ENCODE measurements at regions not wholly inside any gene's neighbourhood (a gene's known extent, or its start where the extent isn't known, plus 50 kb on each side); places are given as distances from the start of the nearest gene placed in this dataset.

DNA sequence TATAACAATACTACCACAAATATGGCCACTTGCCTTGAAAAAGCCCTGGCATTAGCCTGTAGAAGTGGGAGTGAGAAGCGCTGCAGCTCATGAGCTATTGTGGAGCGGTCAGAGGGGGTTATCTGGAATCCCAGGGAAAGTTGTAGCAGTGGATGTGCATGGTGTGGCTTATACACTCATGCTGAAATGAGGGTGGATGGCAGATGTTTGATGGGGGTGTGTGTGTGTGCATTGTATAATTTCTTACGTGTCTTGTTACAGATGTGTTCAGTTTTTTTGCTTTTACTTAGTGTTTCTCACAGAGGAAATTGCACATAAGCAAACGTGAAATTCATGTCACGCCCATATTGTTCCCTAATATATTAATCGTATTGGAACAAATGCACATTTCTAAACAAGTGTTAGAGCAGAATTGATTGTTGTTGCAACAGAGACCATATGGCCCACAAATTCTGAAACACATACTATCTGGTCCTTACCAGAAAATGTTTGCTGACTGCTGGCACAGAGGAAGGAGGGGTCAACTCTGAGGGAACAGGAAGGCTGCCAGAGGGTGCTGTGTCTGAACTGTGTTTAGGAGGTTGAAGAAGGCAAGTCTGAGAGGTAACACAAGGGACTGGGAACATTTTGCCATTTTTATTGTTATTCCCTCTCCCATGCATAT, 200.0 kb upstream of the CFAP20DC start:
- intact Hi-C loops (cut with DNase I): no loop called here
- 81 to 85% (median 84%) methylated on average over 6 of the region's 6 CpGs for WGBS, 4 donors
- Histone ChIP-seq H3K4me1 (replicated peaks in 1 of 2) (no peaks in the 10 kb centered on the region), H3K9me3 (replicated peaks in 1 of 3) (no peaks in the 10 kb centered on the region), H3K27ac (no peak overlapping the region), H3K36me3 (replicated peaks in 1 of 2) (no peaks in the 10 kb centered on the region), H3K27me3 (no peaks in the 10 kb centered on the region), H3K4me3 (no peak overlapping the region)
- TF ChIP-seq POLR2A (IDR thresholded peaks at IDR 0.05): no peak
- TF ChIP-seq, protein P1, sequence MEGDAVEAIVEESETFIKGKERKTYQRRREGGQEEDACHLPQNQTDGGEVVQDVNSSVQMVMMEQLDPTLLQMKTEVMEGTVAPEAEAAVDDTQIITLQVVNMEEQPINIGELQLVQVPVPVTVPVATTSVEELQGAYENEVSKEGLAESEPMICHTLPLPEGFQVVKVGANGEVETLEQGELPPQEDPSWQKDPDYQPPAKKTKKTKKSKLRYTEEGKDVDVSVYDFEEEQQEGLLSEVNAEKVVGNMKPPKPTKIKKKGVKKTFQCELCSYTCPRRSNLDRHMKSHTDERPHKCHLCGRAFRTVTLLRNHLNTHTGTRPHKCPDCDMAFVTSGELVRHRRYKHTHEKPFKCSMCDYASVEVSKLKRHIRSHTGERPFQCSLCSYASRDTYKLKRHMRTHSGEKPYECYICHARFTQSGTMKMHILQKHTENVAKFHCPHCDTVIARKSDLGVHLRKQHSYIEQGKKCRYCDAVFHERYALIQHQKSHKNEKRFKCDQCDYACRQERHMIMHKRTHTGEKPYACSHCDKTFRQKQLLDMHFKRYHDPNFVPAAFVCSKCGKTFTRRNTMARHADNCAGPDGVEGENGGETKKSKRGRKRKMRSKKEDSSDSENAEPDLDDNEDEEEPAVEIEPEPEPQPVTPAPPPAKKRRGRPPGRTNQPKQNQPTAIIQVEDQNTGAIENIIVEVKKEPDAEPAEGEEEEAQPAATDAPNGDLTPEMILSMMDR (IDR thresholded peaks at IDR 0.05): no peak
- no peak for DNase-seq

DNA sequence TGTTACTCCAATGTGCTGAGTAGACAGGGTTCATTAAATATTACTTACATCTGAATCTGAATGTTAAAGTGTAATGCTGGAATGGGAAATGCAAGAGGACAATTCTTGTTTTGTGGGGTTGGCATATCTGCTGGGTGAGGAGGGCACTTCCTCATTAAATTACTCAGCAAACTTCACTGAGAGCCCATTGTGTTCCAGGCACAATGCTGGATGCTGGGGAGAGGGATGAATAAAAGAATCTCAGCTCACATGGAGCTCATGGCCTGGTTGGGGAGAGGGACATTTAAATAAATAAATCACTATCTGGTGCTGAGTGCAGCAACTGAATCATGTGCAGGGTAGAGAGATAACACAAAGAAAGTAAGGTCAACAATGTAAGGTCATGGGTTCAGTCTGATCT, 199.2 kb upstream of the CFAP20DC start:
- Histone ChIP-seq H3K4me1 (replicated peaks in 1 of 2) (no peaks in the 10 kb centered on the region), H3K36me3 (replicated peaks in 1 of 2) (no peaks in the 10 kb centered on the region), H3K27ac (no peak overlapping the region), H3K27me3 (no peaks in the 10 kb centered on the region), H3K9me3 (replicated peaks in 1 of 3) (no peaks in the 10 kb centered on the region), H3K4me3 (no peak overlapping the region)
- no peak for TF ChIP-seq POLR2A (IDR thresholded peaks at IDR 0.05)
- TF ChIP-seq, protein P1 (IDR thresholded peaks at IDR 0.05): no peak
- intact Hi-C loops (cut with DNase I): no loop called here
- DNase-seq: no peak

DNA sequence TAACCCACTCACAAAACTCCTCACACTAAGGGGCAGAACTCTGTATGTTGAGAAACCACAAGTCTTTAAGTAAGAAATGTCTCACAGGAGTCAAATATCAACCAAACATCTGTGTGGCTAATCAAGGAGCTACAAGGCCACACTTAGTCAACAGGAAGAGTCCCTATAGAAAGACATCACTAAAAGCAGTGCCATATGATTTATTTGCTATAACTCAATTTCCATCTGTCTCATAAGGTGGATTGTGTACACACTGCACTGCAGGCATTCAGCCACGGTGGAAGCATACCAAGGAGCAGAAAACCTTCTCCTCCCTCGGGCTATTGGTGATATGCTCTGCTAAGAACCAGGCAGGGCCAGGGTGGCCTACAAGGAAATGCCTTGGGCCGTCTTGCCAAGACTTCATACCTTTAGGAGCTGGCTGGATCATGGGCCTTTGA, 197.6 kb upstream of the CFAP20DC start:
- no peak overlapping the region for H3K4me3 ChIP-seq
- H3K36me3 ChIP-seq (replicated peaks in 1 of 2): no peaks in the 10 kb centered on the region
- no peak overlapping the region for H3K27ac ChIP-seq
- no peaks in the 10 kb centered on the region for H3K9me3 ChIP-seq (replicated peaks in 1 of 3)
- H3K4me1 ChIP-seq (replicated peaks in 1 of 2): no peaks in the 10 kb centered on the region
- DNase-seq: no peak
- 84 to 94% (median 92%) methylated on average over 3 of the region's 3 CpGs for WGBS, 4 donors
- no peaks in the 10 kb centered on the region for H3K27me3 ChIP-seq
- intact Hi-C loops (cut with DNase I): no loop called here
- TF ChIP-seq POLR2A (IDR thresholded peaks at IDR 0.05): no peak
- TF ChIP-seq, protein P1 (IDR thresholded peaks at IDR 0.05): no peak

DNA sequence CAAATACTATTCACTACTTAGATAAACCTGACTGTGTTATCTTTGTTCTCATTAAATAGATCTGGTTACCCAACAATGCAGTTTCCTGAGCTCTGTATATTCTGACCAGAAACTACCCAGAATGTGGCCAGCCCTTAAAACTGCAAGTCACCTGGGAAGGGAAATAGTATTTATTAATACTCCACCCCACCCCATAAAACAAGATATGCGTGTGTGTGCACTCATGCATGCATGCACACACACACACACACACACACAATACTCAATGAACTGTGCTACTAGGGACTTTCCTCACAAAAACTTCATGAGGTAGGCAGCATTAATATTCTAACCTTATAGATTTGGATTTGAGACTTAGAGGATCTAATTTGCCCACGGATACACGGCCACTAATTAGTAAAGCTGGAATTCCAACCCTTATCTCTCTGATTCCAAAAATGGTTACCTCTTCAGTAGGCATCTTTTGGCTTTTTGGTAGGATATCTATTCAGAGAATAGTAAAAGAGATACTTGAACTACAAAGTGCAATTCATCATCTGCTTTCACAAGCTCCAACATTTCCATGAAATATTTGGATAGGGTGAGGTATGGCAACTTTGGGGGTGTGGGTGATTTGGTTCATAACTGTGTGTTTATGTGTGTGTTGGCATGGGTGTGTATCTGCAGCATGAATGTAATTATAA, 197.0 kb upstream of the CFAP20DC start:
- no peak for TF ChIP-seq POLR2A (IDR thresholded peaks at IDR 0.05)
- TF ChIP-seq, protein P1 (IDR thresholded peaks at IDR 0.05): no peak
- Histone ChIP-seq H3K4me1 (replicated peaks in 1 of 2) (no peaks in the 10 kb centered on the region), H3K4me3 (no peak overlapping the region), H3K27me3 (no peaks in the 10 kb centered on the region), H3K9me3 (replicated peaks in 1 of 3) (no peaks in the 10 kb centered on the region), H3K36me3 (replicated peaks in 1 of 2) (no peaks in the 10 kb centered on the region), H3K27ac (no peak overlapping the region)
- no peak for DNase-seq
- 85 to 92% (median 87%) methylated on average over 3 of the region's 3 CpGs for whole genome bisulfite sequencing, 4 donors
- intact Hi-C loops (cut with DNase I): no loop called here
